Upper lobe of left lung (tissue), 4 donors: ENCODE measurements at regions not wholly inside any gene's neighbourhood (a gene's known extent, or its start where the extent isn't known, plus 50 kb on each side); places are given as distances from the start of the nearest gene placed in this dataset.

ENCODE experiments used
- EP300 ChIP-seq, 4 donors: sonication (generic); formaldehyde crosslinking; IDR thresholded peaks; one replicate each; pipeline ENCODE4 v1.5.1; 2017; ENCODE audit warnings: antibody characterized with exemption in 4 of 4, control low read depth in 2 of 4
- TF ChIP-seq, protein P1 (sequence below), 6 experiments: fragments of 450-650 bp in 4 of 6; fragments of 200-600 bp in 2 of 6; sonication (generic) in 2 of 6; IDR thresholded peaks; one replicate each; pipeline ENCODE4 v1.5.1; 2016 to 2019; ENCODE audit warnings: antibody characterized with exemption in 6 of 6

- TF ChIP-seq, protein P1, sequence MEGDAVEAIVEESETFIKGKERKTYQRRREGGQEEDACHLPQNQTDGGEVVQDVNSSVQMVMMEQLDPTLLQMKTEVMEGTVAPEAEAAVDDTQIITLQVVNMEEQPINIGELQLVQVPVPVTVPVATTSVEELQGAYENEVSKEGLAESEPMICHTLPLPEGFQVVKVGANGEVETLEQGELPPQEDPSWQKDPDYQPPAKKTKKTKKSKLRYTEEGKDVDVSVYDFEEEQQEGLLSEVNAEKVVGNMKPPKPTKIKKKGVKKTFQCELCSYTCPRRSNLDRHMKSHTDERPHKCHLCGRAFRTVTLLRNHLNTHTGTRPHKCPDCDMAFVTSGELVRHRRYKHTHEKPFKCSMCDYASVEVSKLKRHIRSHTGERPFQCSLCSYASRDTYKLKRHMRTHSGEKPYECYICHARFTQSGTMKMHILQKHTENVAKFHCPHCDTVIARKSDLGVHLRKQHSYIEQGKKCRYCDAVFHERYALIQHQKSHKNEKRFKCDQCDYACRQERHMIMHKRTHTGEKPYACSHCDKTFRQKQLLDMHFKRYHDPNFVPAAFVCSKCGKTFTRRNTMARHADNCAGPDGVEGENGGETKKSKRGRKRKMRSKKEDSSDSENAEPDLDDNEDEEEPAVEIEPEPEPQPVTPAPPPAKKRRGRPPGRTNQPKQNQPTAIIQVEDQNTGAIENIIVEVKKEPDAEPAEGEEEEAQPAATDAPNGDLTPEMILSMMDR (IDR thresholded peaks at IDR 0.05): no peak
- TF ChIP-seq EP300 (IDR thresholded peaks at IDR 0.05): no peak
These were observed 2847.6 kb upstream of the PCDH20 start for GRCh38 chr13:64263285-64263684.
